ENCODE measurements at regions not wholly inside any gene's neighbourhood (a gene's known extent, or its start where the extent isn't known, plus 50 kb on each side); places are given as distances from the start of the nearest gene placed in this dataset.

- no peak for TF ChIP-seq CTCF (tag by site-specific recombination; IDR thresholded peaks at IDR 0.05)
- TF ChIP-seq ZNF558 (tag by site-specific recombination; IDR thresholded peaks at IDR 0.05), result no peak
- no peak for TF ChIP-seq BCL6B (tag by site-specific recombination; IDR thresholded peaks at IDR 0.05)
- no peak for TF ChIP-seq ZBTB17 (tag by site-specific recombination; IDR thresholded peaks at IDR 0.05)
- TF ChIP-seq ZNF114 (tag by site-specific recombination; IDR thresholded peaks at IDR 0.05), result no peak
Measured at GRCh38 chr5:18605186-18605585, 970.9 kb downstream of the TAF11L14 start.

Measured in HEK293 (cell line).